GM12872 (cell line): ENCODE measurements at regions not wholly inside any gene's neighbourhood (a gene's known extent, or its start where the extent isn't known, plus 50 kb on each side); places are given as distances from the start of the nearest gene placed in this dataset.

Experiments
- TF ChIP-seq, protein P1 (sequence below): IDR thresholded peaks from 3 replicates; pipeline ENCODE4 v1.5.1; 2011; ENCODE audit warnings: low read depth, mild to moderate bottlenecking, low read length, moderate library complexity; ENCODE audit not compliant: insufficient read depth

- TF ChIP-seq, protein P1, sequence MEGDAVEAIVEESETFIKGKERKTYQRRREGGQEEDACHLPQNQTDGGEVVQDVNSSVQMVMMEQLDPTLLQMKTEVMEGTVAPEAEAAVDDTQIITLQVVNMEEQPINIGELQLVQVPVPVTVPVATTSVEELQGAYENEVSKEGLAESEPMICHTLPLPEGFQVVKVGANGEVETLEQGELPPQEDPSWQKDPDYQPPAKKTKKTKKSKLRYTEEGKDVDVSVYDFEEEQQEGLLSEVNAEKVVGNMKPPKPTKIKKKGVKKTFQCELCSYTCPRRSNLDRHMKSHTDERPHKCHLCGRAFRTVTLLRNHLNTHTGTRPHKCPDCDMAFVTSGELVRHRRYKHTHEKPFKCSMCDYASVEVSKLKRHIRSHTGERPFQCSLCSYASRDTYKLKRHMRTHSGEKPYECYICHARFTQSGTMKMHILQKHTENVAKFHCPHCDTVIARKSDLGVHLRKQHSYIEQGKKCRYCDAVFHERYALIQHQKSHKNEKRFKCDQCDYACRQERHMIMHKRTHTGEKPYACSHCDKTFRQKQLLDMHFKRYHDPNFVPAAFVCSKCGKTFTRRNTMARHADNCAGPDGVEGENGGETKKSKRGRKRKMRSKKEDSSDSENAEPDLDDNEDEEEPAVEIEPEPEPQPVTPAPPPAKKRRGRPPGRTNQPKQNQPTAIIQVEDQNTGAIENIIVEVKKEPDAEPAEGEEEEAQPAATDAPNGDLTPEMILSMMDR = no peak
Measured at GRCh38 chr12:24697295-24697694, 251.6 kb downstream of the BCAT1 start.

DNA sequence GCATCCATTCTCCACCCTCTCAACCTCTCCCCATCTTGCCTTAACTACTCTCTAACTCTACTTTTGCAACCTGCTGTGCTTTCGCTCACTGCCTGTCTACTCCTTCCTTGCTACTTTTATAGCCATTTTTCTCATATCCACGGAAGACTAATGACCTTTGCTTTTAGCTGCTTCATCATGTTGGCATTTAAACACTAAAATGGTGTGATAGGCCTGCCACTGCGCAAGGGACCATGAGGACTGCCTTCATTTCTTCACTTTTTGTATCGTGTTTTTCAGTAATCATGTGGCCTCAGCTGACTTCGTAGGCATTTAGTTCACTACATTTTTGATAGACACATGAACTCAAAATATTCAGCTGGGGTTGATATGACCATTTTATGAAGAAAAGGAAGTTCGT lies 252.1 kb downstream of the BCAT1 start:
- TF ChIP-seq, protein P1 = no peak

GRCh38 chr12:24695657-24696329 lies 253.1 kb downstream of the BCAT1 start:
- TF ChIP-seq, protein P1 = no peak

GRCh38 chr12:24695103-24695502 lies 253.8 kb downstream of the BCAT1 start:
- TF ChIP-seq, protein P1 = no peak

DNA sequence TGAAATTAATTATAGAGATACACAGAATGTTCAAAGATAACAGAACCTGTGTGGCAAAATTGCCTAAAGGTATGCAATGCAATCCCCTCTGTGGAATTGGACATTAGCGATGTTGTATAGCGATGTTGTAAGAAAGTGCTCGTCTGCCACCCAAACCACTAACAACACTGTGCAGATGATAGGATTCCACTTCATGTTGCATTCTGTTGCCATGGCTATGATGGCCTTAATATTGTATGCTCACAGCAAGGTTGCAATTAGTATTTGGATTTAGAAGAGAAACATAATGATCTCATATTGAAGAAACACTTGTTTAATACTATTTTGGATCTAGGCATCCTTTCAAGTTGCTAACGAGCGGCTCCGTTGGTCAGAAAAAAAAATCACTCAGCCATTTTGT lies 260.3 kb downstream of the BCAT1 start:
- TF ChIP-seq, protein P1 = no peak

DNA sequence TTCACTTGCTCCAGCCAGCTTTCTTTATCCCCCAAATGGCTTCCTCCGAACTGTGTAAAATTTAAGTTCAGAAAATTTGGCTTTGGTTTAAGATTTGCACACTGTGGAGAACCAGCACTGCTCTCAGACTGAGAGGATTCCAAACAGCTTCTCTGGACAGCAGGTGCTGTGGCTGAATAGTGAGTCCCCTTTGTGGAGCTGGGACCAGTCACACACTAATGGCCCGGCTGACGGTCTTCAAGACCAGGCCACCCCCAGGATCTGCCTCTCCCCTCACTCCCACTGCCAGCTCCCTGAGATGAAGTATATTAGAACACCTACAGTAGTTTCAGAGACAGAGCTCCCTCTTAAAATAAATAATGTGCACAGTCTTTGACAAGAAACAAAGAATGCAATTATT lies 267.3 kb downstream of the BCAT1 start:
- TF ChIP-seq, protein P1 = no peak

GRCh38 chr12:24679126-24679525 lies 269.8 kb downstream of the BCAT1 start:
- TF ChIP-seq, protein P1 = no peak
